A549 (cell line): ENCODE measurements at regions not wholly inside any gene's neighbourhood (a gene's known extent, or its start where the extent isn't known, plus 50 kb on each side); places are given as distances from the start of the nearest gene placed in this dataset.

Experiments used
- EP300 ChIP-seq, 2 experiments: fragments of >200 bp; sonication (Bioruptor Twin); formaldehyde crosslinking; IDR thresholded peaks; 2 replicates in 1 of 2; 3 replicates in 1 of 2; pipeline ENCODE4 v1.6.1; 2016 to 2017
- FOSL2 ChIP-seq, 2 experiments: fragments of 450-650 bp in 1 of 2; fragments of >200 bp in 1 of 2; sonication (Bioruptor Twin) in 1 of 2; formaldehyde crosslinking; IDR thresholded peaks; 2 replicates each; pipeline versions ENCODE4 v1.5.0 to v1.6.1; 2016 to 2020; ENCODE audit warnings: mild to moderate bottlenecking in 1 of 2, moderate library complexity in 1 of 2
- MAFK ChIP-seq: fragments of 450-650 bp; IDR thresholded peaks from 2 replicates; pipeline ENCODE4 v1.6.1; 2014; ENCODE audit not compliant: partially characterized antibody
- POLR2A ChIP-seq: IDR thresholded peaks from 2 replicates; pipeline ENCODE4 v1.6.1; 2012; ENCODE audit warnings: mild to moderate bottlenecking, low read length
- SREBF2 ChIP-seq: fragments of 450-650 bp; IDR thresholded peaks from 2 replicates; pipeline ENCODE4 v1.6.1; 2014; ENCODE audit warnings: mild to moderate bottlenecking, moderate library complexity
- ZFP36 ChIP-seq: fragments of 450-650 bp; IDR thresholded peaks from 2 replicates; pipeline ENCODE4 v1.6.1; 2014; ENCODE audit warnings: borderline replicate concordance; ENCODE audit not compliant: partially characterized antibody
- TF ChIP-seq, protein P1 (sequence below): fragments of >200 bp; sonication (Bioruptor Twin); formaldehyde crosslinking; IDR thresholded peaks from 3 replicates; pipeline ENCODE4 v1.6.1; 2016
- TF ChIP-seq, protein P2 (sequence below): fragments of >200 bp; sonication (Bioruptor Twin); formaldehyde crosslinking; IDR thresholded peaks from 3 replicates; pipeline ENCODE4 v1.5.1; 2016
- TF ChIP-seq, protein P3 (sequence below): IDR thresholded peaks from 2 replicates; pipeline ENCODE4 v1.6.1; 2012

DNA sequence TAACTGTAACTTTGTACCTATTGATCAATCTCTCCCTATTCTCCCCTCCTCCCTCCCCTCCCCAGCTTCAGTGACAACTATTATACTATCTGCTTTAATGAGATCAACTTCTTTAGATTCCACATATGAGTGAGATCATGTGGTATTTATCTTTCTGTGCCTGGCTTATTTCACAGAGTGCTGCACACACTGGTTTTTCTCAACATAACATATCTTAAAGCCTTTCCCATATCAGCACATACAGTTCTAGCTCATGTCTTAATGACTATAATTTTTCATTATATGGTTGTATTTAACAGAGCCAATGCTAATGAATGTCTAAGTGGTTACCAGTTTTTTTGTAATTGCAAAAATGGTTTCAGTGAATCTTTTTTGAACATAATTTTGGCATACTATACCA, 340.3 kb upstream of the DDI1 start:
- TF ChIP-seq FOSL2 (IDR thresholded peaks at IDR 0.05) (no peak), FOSL2 (CRISPR knock-in tag; IDR thresholded peaks at IDR 0.05) (no peak), ZFP36 (no peak), EP300 (IDR thresholded peaks at IDR 0.05) (no peak), POLR2A (no peak), SREBF2 (no peak), MAFK (no peak)
- TF ChIP-seq, protein P1, sequence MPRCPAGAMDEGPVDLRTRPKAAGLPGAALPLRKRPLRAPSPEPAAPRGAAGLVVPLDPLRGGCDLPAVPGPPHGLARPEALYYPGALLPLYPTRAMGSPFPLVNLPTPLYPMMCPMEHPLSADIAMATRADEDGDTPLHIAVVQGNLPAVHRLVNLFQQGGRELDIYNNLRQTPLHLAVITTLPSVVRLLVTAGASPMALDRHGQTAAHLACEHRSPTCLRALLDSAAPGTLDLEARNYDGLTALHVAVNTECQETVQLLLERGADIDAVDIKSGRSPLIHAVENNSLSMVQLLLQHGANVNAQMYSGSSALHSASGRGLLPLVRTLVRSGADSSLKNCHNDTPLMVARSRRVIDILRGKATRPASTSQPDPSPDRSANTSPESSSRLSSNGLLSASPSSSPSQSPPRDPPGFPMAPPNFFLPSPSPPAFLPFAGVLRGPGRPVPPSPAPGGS: no peak
- TF ChIP-seq, protein P2, sequence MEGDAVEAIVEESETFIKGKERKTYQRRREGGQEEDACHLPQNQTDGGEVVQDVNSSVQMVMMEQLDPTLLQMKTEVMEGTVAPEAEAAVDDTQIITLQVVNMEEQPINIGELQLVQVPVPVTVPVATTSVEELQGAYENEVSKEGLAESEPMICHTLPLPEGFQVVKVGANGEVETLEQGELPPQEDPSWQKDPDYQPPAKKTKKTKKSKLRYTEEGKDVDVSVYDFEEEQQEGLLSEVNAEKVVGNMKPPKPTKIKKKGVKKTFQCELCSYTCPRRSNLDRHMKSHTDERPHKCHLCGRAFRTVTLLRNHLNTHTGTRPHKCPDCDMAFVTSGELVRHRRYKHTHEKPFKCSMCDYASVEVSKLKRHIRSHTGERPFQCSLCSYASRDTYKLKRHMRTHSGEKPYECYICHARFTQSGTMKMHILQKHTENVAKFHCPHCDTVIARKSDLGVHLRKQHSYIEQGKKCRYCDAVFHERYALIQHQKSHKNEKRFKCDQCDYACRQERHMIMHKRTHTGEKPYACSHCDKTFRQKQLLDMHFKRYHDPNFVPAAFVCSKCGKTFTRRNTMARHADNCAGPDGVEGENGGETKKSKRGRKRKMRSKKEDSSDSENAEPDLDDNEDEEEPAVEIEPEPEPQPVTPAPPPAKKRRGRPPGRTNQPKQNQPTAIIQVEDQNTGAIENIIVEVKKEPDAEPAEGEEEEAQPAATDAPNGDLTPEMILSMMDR: no peak
- TF ChIP-seq, protein P3, sequence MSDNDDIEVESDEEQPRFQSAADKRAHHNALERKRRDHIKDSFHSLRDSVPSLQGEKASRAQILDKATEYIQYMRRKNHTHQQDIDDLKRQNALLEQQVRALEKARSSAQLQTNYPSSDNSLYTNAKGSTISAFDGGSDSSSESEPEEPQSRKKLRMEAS: no peak
